ENCODE measurements at regions not wholly inside any gene's neighbourhood (a gene's known extent, or its start where the extent isn't known, plus 50 kb on each side); places are given as distances from the start of the nearest gene placed in this dataset.

DNA sequence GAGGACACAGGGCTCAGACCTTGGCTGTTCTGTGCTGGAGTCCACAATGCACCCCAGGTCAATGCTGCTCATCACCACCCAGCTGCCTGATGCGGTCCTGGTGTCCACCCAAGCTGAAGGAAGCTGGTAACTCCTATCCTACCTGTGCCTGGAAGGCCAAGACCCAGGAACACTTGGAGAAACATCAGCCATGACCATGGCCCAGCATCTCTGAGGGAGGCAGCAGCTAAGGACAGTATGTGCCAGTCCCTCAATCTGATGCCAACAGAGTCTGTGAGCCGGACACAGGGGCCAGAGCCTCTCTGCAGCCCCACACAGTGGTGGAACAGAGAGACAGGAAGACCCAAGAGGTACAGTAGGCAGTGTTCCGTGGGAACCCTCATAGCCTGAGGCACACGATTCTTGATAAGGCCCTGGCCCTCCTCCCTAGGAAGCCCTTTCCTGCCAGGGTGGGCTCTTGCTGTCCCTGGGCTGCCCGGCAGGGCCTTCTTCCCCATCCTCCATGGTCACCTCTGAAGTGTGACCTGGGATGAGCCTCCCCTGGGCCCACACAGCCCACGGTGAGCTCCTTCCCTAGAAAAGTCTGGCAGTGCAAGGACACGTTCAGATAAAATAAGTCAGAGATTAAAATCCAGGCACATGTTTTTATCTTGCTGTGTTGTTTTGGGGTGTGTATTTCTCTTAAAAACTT is 170.7 kb downstream of the THBS2 start:
- H3K4me1 Mint-ChIP-seq (ENCODE audit: low read depth, unreplicated experiment): no peaks in the 10 kb centered on the region
- H3K9me3 Mint-ChIP-seq (ENCODE audit: unreplicated experiment): peaks cover 24% of the 10 kb centered on the region
- Histone ChIP-seq H3K9me3 (no peaks in the 10 kb centered on the region), H3K4me1 (no peaks in the 10 kb centered on the region), H3K27me3 (replicated peaks; ENCODE audit: control insufficient read depth, insufficient read depth, low read length) (no peaks in the 10 kb centered on the region), H3K4me3 (ENCODE audit: low read depth, low read length) (no peak overlapping the region), H3K36me3 (ENCODE audit: control insufficient read depth, insufficient read depth, low read length) (no peaks in the 10 kb centered on the region)
- intact Hi-C loops (cut with micrococcal nuclease; ENCODE audit: unreplicated experiment): no loop called here
- no peak for DNase-seq
- BruUV-seq (replicated peaks): no TSS peak
- ChIA-PET CTCF (no interaction called here), POLR2A (no interaction called here)
- no peaks in the 10 kb centered on the region for H3K36me3 Mint-ChIP-seq (ENCODE audit: insufficient read depth, unreplicated experiment)
- peaks cover 3% of the 10 kb centered on the region for H3K27me3 Mint-ChIP-seq (ENCODE audit: insufficient read depth, unreplicated experiment)
- TF ChIP-seq, protein P1, sequence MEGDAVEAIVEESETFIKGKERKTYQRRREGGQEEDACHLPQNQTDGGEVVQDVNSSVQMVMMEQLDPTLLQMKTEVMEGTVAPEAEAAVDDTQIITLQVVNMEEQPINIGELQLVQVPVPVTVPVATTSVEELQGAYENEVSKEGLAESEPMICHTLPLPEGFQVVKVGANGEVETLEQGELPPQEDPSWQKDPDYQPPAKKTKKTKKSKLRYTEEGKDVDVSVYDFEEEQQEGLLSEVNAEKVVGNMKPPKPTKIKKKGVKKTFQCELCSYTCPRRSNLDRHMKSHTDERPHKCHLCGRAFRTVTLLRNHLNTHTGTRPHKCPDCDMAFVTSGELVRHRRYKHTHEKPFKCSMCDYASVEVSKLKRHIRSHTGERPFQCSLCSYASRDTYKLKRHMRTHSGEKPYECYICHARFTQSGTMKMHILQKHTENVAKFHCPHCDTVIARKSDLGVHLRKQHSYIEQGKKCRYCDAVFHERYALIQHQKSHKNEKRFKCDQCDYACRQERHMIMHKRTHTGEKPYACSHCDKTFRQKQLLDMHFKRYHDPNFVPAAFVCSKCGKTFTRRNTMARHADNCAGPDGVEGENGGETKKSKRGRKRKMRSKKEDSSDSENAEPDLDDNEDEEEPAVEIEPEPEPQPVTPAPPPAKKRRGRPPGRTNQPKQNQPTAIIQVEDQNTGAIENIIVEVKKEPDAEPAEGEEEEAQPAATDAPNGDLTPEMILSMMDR (IDR thresholded peaks at IDR 0.05; ENCODE audit: insufficient read depth in 1 of 2, low read depth in 1 of 2, low read length in 1 of 2, severe bottlenecking in 1 of 2, unreplicated experiment in 1 of 2): no peak
- H3K4me3 Mint-ChIP-seq (ENCODE audit: unreplicated experiment): no peak overlapping the region
- H3K27ac Mint-ChIP-seq (ENCODE audit: unreplicated experiment): no peak overlapping the region

DNA sequence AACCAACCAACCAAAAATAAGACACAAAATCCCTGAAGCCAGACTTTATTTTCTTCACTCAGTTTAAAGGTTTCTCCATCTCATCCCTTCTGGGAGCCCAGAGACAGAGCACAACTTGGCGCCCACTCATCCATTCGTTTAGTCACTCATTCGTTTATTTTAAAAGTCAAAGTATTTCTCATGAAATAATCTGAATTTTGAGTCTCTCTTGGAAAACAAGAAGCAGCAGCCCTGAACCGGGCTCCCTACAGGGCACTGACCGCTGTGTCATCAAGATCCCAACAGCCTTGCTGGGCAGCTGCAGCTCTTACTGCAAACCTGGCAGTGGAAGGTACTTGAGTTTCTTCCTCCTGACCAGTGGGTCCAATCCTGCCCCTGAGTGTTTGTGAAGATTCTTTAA is 171.6 kb downstream of the THBS2 start:
- Histone ChIP-seq H3K36me3 (ENCODE audit: control insufficient read depth, insufficient read depth, low read length) (no peaks in the 10 kb centered on the region), H3K4me1 (no peaks in the 10 kb centered on the region), H3K4me3 (ENCODE audit: low read depth, low read length) (no peak overlapping the region), H3K27me3 (replicated peaks; ENCODE audit: control insufficient read depth, insufficient read depth, low read length) (no peaks in the 10 kb centered on the region), H3K9me3 (no peaks in the 10 kb centered on the region)
- CTCF ChIA-PET: no interaction called here
- intact Hi-C loops (cut with micrococcal nuclease; ENCODE audit: unreplicated experiment): no loop called here
- TF ChIP-seq, protein P1 (IDR thresholded peaks at IDR 0.05; ENCODE audit: insufficient read depth in 1 of 2, low read depth in 1 of 2, low read length in 1 of 2, severe bottlenecking in 1 of 2, unreplicated experiment in 1 of 2): no peak
- H3K36me3 Mint-ChIP-seq (ENCODE audit: insufficient read depth, unreplicated experiment): no peaks in the 10 kb centered on the region
- H3K27me3 Mint-ChIP-seq (ENCODE audit: insufficient read depth, unreplicated experiment): peaks cover 3% of the 10 kb centered on the region
- no peaks in the 10 kb centered on the region for H3K4me1 Mint-ChIP-seq (ENCODE audit: low read depth, unreplicated experiment)
- POLR2A ChIA-PET: no interaction called here
- BruUV-seq (replicated peaks): no TSS peak
- H3K4me3 Mint-ChIP-seq (ENCODE audit: unreplicated experiment): no peak overlapping the region
- H3K27ac Mint-ChIP-seq (ENCODE audit: unreplicated experiment): no peak overlapping the region
- no peak for DNase-seq
- peaks cover 24% of the 10 kb centered on the region for H3K9me3 Mint-ChIP-seq (ENCODE audit: unreplicated experiment)

DNA sequence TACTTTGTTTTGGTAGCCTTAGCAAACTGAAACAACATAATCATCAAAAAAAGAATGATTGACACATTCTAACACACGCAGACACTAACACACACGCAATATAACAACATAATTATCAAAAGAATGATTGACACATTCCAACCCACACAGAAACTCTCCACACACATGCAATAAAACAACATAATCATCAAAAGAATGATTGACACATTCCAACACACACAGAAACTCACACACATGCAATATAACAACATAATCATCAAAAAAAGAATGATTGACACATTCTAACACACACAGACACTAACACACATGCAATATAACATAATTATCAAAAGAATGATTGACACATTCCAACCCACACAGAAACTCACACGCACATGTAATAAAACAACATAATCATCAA is 172.4 kb downstream of the THBS2 start:
- no peaks in the 10 kb centered on the region for H3K4me1 Mint-ChIP-seq (ENCODE audit: low read depth, unreplicated experiment)
- no peaks in the 10 kb centered on the region for H3K27me3 ChIP-seq (replicated peaks; ENCODE audit: control insufficient read depth, insufficient read depth, low read length)
- H3K36me3 Mint-ChIP-seq (ENCODE audit: insufficient read depth, unreplicated experiment): no peaks in the 10 kb centered on the region
- peaks cover 24% of the 10 kb centered on the region for H3K9me3 Mint-ChIP-seq (ENCODE audit: unreplicated experiment)
- no peak overlapping the region for H3K4me3 Mint-ChIP-seq (ENCODE audit: unreplicated experiment)
- TF ChIP-seq, protein P1 (IDR thresholded peaks at IDR 0.05; ENCODE audit: insufficient read depth in 1 of 2, low read depth in 1 of 2, low read length in 1 of 2, severe bottlenecking in 1 of 2, unreplicated experiment in 1 of 2): no peak
- no peak for DNase-seq
- no peak overlapping the region for H3K4me3 ChIP-seq (ENCODE audit: low read depth, low read length)
- H3K27me3 Mint-ChIP-seq (ENCODE audit: insufficient read depth, unreplicated experiment): peaks cover 3% of the 10 kb centered on the region
- ChIA-PET POLR2A (no interaction called here), CTCF (no interaction called here)
- H3K9me3 ChIP-seq: no peaks in the 10 kb centered on the region
- no peak overlapping the region for H3K27ac Mint-ChIP-seq (ENCODE audit: unreplicated experiment)
- BruUV-seq (replicated peaks): no TSS peak
- intact Hi-C loops (cut with micrococcal nuclease; ENCODE audit: unreplicated experiment): no loop called here
- H3K36me3 ChIP-seq (ENCODE audit: control insufficient read depth, insufficient read depth, low read length): no peaks in the 10 kb centered on the region
- H3K4me1 ChIP-seq: no peaks in the 10 kb centered on the region
